ENCODE measurements at regions not wholly inside any gene's neighbourhood (a gene's known extent, or its start where the extent isn't known, plus 50 kb on each side); places are given as distances from the start of the nearest gene placed in this dataset.

GRCh38 chr1:193740762-193741161 is 554.3 kb upstream of the B3GALT2 start:
- TF ChIP-seq NR3C1 (IDR thresholded peaks at IDR 0.05) (no peak), MAX (IDR thresholded peaks at IDR 0.05) (no peak), CTCF (IDR thresholded peaks at IDR 0.05) (no peak), POLR2A (IDR thresholded peaks at IDR 0.05; ENCODE audit: low read length) (no peak), SREBF2 (IDR thresholded peaks at IDR 0.05) (no peak), KDM1A (IDR thresholded peaks at IDR 0.05; ENCODE audit: low read depth) (no peak), FOSL2 (IDR thresholded peaks at IDR 0.05) (no peak), FOSL2 (CRISPR knock-in tag; IDR thresholded peaks at IDR 0.05) (no peak), CBX2 (IDR thresholded peaks at IDR 0.05; ENCODE audit: borderline replicate concordance, low read depth) (no peak), RFX5 (IDR thresholded peaks at IDR 0.05) (no peak), CHD2 (IDR thresholded peaks at IDR 0.05; ENCODE audit: low read length, partially characterized antibody) (no peak), JUNB (IDR thresholded peaks at IDR 0.05) (no peak)

Measured in A549 (cell line).